GM10248 (cell line): ENCODE measurements at regions not wholly inside any gene's neighbourhood (a gene's known extent, or its start where the extent isn't known, plus 50 kb on each side); places are given as distances from the start of the nearest gene placed in this dataset.

Experiments used
- CTCF ChIA-PET: fragments of 300-600 bp; sonication (Branson Sonifier 250); formaldehyde crosslinking; extraction: SDS; loops from one replicate; lab custom pipeline; 2021; ENCODE audit warnings: antibody characterized with exemption; lab: Yijun Ruan, JAX
- POLR2A ChIA-PET: fragments of 350-650 bp; sonication (Branson Sonifier 250); formaldehyde crosslinking; extraction: SDS; loops from one replicate; lab custom pipeline; 2020; ENCODE audit warnings: antibody characterized with exemption; lab: Yijun Ruan, JAX
- DNase-seq: peaks from one replicate; pipeline ENCODE4 v3.0.0; 2012; ENCODE audit errors: extremely low spot score
- CTCF ChIP-seq: IDR thresholded peaks from 2 replicates; pipeline ENCODE4 v1.5.1; 2012; ENCODE audit warnings: mild to moderate bottlenecking, low read depth; ENCODE audit errors: extremely low read depth, missing control alignments, control extremely low read depth

- ChIA-PET CTCF (no interaction called here), POLR2A (no interaction called here)
- no peak for TF ChIP-seq CTCF
- DNase-seq: no peak
Measured at GRCh38 chr5:174995827-174996226, 271.4 kb downstream of the MSX2 start.

GRCh38 chr5:174991847-174992246 lies 267.5 kb downstream of the MSX2 start:
- CTCF ChIA-PET: interaction anchor here (1.0 to 1.6 kb wide), 2 partner anchors 9 kb away, joined by 3 read pairs; no protein-coding TSS in a partner anchor
- POLR2A ChIA-PET: no interaction called here
- TF ChIP-seq CTCF: no peak
- no peak for DNase-seq

DNA sequence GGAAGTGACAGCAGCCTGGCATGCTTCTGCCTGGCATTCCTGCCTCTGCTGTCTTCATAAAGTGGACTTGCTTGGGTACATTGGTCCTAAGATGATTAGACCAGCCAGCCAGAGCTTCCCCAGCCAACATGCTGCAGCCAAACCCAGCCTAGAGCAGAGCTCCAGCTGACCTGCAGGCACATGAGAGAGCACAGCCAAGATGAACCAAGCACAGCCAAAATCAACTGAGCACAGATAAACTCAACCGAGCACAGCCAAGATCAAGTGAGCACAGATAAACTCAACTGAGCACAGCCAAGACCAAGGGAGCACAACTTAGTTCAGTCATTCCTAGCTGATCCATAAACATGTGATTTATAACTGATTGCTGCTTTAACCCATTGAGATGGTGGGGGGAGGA lies 266.5 kb downstream of the MSX2 start:
- POLR2A ChIA-PET: no interaction called here

DNA sequence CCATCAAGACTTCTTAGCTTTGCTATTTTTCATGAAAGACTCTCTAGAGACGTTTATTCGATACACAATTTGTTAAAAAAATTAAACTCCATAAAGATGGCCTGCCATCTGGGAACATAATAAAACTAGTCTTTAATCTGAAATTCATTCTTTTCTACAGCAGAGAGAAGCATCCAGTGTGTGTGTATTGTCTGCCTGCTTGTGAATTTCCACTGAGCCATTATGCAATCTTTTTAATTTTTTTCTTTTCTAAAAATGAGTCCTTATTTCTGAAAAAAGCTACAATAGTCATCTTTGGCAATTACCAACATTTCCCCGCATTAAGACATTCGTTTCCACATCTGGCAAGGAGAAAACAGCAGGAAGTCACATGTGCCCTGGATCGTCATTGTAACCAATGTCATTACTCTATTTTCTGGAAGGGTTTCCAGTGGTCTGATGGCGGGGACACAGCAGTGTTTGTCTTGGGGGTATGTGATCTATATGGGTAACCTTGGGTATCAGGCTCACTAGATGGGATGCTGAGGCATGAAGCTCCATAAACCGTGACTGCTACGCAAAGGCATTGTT lies 263.1 kb downstream of the MSX2 start:
- no peak for DNase-seq
- no peak for TF ChIP-seq CTCF
- CTCF ChIA-PET: interaction anchor here (1.1 to 1.7 kb wide), 2 partner anchors 10 to 22 kb away, joined by 3 to 4 read pairs; no protein-coding TSS in a partner anchor
- POLR2A ChIA-PET: no interaction called here

More for the DNA sequence above, 266.5 kb downstream of the MSX2 start:
- no peak for TF ChIP-seq CTCF
- no peak for DNase-seq
- CTCF ChIA-PET: interaction anchor here (1.0 to 1.6 kb wide), 3 partner anchors 8 to 17 kb away, joined by 3 read pairs; no protein-coding TSS in a partner anchor

GRCh38 chr5:174984863-174985262 lies 260.5 kb downstream of the MSX2 start:
- DNase-seq: no peak
- TF ChIP-seq CTCF: no peak
- POLR2A ChIA-PET: no interaction called here
- CTCF ChIA-PET: no interaction called here

- no peak for DNase-seq
- CTCF ChIA-PET: interaction anchor here (0.9 kb wide), 1 partner anchor 9 kb away, joined by 3 read pairs; no protein-coding TSS in a partner anchor
Measured at GRCh38 chr5:174982485-174982884, 258.1 kb downstream of the MSX2 start.

More at GRCh38 chr5:174982485-174982884, 258.1 kb downstream of the MSX2 start:
- TF ChIP-seq CTCF: no peak
- POLR2A ChIA-PET: no interaction called here
